Astrocyte (in vitro differentiated cells and primary cell): ENCODE measurements at regions not wholly inside any gene's neighbourhood (a gene's known extent, or its start where the extent isn't known, plus 50 kb on each side); places are given as distances from the start of the nearest gene placed in this dataset.

ENCODE experiments used
- EZH2 ChIP-seq: IDR thresholded peaks from 2 replicates; pipeline ENCODE4 v1.6.1; 2012; ENCODE audit warnings: mild to moderate bottlenecking, low read length, inconsistent platforms; ENCODE audit not compliant: insufficient read depth
- TF ChIP-seq, protein P1 (sequence below): IDR thresholded peaks from 2 replicates; pipeline ENCODE4 v1.5.1; 2011; ENCODE audit warnings: low read depth, mild to moderate bottlenecking, inconsistent platforms, low read length, moderate library complexity; ENCODE audit not compliant: insufficient read depth

DNA sequence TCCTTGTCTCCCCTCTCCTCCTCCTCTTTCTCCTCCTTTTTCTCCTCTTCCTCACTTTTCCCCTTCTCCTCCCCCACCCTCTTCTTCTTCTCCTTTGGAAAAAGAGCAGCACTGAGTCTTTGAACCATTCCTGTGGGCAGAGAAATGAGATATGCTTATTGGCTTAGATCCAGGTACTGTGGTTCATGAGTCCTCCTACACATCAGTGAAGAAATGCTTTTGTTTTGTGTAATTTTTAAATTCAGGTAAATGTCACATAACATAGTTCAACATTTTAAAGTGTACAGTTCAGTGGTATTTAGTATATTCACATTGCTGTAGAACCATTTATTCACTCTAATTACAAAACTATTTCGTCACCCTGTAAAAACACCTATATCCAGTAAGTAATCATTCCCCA lies 402.1 kb downstream of the AACS start:
- TF ChIP-seq, protein P1, sequence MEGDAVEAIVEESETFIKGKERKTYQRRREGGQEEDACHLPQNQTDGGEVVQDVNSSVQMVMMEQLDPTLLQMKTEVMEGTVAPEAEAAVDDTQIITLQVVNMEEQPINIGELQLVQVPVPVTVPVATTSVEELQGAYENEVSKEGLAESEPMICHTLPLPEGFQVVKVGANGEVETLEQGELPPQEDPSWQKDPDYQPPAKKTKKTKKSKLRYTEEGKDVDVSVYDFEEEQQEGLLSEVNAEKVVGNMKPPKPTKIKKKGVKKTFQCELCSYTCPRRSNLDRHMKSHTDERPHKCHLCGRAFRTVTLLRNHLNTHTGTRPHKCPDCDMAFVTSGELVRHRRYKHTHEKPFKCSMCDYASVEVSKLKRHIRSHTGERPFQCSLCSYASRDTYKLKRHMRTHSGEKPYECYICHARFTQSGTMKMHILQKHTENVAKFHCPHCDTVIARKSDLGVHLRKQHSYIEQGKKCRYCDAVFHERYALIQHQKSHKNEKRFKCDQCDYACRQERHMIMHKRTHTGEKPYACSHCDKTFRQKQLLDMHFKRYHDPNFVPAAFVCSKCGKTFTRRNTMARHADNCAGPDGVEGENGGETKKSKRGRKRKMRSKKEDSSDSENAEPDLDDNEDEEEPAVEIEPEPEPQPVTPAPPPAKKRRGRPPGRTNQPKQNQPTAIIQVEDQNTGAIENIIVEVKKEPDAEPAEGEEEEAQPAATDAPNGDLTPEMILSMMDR: no peak
- TF ChIP-seq EZH2: no peak
